ENCODE measurements at regions not wholly inside any gene's neighbourhood (a gene's known extent, or its start where the extent isn't known, plus 50 kb on each side); places are given as distances from the start of the nearest gene placed in this dataset.

DNA sequence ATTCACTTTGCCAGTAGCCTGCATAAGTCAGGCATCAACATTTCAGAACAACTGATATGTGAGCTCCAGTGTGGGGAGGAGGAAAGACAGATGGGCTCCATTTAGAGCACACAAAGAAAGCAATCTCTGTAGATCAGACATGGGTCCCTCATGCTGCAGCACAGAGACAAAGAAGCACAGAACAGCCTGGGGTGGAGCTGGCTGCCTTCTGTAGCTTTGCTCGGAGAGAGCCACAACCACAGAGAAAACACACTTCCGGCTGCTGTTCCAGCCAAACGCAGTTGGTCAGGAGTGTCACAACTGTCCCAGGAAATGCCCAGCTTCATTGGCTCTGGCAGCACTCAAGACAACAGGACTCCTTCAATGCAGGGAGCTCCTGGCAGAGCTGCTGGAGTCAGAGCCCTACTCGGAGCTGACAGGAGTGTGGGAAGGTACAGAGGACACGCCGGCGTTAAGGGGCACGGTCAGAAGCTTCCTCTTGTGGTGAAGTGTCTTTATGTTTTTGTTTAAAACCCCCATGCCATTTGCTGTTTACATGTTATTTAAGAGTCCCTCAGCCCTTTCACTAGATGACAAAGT is 494.4 kb downstream of the TCERG1L start:
- no peak overlapping the region for H3K27ac ChIP-seq (replicated peaks)

DNA sequence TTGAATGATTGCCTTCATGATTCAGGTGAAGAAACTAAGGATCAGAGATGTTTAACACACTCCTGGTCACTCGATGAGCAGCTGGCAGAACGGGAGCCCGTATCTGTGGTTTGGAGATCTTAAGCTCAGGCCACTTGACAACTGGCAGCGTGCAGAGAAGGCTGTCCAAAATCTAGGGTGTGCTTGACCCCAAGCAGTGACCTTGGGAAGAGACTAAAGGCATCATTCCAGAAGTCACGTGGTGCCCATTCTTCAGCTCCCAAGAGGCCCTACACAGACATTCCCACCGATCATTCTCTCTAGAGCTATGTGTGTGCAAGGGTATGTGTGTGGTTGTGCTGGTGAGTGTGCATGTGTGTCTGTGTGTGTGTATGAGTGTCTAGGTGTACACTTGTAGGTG is 493.8 kb downstream of the TCERG1L start:
- no peak for DNase-seq (ENCODE audit: low read depth in 1 of 2, low spot score in 1 of 2)
- H3K27ac ChIP-seq (replicated peaks), result no peak overlapping the region
- no peaks in the 10 kb centered on the region for H3K27me3 ChIP-seq (ENCODE audit: insufficient read depth, poor library complexity, severe bottlenecking)
- H3K4me3 ChIP-seq (replicated peaks; ENCODE audit: insufficient read depth, low read length), result no peak overlapping the region
- TF ChIP-seq POLR2AphosphoS5 (IDR thresholded peaks at IDR 0.05; ENCODE audit: low read depth) (no peak), SPI1 (IDR thresholded peaks at IDR 0.05; ENCODE audit: borderline replicate concordance, low read depth) (no peak), GABPA (IDR thresholded peaks at IDR 0.05; ENCODE audit: low read depth) (no peak)
- TF ChIP-seq, protein P1, sequence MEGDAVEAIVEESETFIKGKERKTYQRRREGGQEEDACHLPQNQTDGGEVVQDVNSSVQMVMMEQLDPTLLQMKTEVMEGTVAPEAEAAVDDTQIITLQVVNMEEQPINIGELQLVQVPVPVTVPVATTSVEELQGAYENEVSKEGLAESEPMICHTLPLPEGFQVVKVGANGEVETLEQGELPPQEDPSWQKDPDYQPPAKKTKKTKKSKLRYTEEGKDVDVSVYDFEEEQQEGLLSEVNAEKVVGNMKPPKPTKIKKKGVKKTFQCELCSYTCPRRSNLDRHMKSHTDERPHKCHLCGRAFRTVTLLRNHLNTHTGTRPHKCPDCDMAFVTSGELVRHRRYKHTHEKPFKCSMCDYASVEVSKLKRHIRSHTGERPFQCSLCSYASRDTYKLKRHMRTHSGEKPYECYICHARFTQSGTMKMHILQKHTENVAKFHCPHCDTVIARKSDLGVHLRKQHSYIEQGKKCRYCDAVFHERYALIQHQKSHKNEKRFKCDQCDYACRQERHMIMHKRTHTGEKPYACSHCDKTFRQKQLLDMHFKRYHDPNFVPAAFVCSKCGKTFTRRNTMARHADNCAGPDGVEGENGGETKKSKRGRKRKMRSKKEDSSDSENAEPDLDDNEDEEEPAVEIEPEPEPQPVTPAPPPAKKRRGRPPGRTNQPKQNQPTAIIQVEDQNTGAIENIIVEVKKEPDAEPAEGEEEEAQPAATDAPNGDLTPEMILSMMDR (IDR thresholded peaks at IDR 0.05; ENCODE audit: insufficient read depth, low read length), result no peak
- TF ChIP-seq, protein P2, sequence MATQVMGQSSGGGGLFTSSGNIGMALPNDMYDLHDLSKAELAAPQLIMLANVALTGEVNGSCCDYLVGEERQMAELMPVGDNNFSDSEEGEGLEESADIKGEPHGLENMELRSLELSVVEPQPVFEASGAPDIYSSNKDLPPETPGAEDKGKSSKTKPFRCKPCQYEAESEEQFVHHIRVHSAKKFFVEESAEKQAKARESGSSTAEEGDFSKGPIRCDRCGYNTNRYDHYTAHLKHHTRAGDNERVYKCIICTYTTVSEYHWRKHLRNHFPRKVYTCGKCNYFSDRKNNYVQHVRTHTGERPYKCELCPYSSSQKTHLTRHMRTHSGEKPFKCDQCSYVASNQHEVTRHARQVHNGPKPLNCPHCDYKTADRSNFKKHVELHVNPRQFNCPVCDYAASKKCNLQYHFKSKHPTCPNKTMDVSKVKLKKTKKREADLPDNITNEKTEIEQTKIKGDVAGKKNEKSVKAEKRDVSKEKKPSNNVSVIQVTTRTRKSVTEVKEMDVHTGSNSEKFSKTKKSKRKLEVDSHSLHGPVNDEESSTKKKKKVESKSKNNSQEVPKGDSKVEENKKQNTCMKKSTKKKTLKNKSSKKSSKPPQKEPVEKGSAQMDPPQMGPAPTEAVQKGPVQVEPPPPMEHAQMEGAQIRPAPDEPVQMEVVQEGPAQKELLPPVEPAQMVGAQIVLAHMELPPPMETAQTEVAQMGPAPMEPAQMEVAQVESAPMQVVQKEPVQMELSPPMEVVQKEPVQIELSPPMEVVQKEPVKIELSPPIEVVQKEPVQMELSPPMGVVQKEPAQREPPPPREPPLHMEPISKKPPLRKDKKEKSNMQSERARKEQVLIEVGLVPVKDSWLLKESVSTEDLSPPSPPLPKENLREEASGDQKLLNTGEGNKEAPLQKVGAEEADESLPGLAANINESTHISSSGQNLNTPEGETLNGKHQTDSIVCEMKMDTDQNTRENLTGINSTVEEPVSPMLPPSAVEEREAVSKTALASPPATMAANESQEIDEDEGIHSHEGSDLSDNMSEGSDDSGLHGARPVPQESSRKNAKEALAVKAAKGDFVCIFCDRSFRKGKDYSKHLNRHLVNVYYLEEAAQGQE (IDR thresholded peaks at IDR 0.05; ENCODE audit: insufficient replicate concordance, low read depth), result no peak

More for the DNA sequence above, 494.4 kb downstream of the TCERG1L start:
- no peak for DNase-seq (ENCODE audit: low read depth in 1 of 2, low spot score in 1 of 2)
- TF ChIP-seq POLR2AphosphoS5 (IDR thresholded peaks at IDR 0.05; ENCODE audit: low read depth), result no peak
- no peak for TF ChIP-seq GABPA (IDR thresholded peaks at IDR 0.05; ENCODE audit: low read depth)
- TF ChIP-seq, protein P1 (IDR thresholded peaks at IDR 0.05; ENCODE audit: insufficient read depth, low read length), result no peak
- TF ChIP-seq, protein P2 (IDR thresholded peaks at IDR 0.05; ENCODE audit: insufficient replicate concordance, low read depth), result no peak
- no peak for TF ChIP-seq SPI1 (IDR thresholded peaks at IDR 0.05; ENCODE audit: borderline replicate concordance, low read depth)
- H3K4me3 ChIP-seq (replicated peaks; ENCODE audit: insufficient read depth, low read length), result no peak overlapping the region
- H3K27me3 ChIP-seq (ENCODE audit: insufficient read depth, poor library complexity, severe bottlenecking), result no peaks in the 10 kb centered on the region

DNA sequence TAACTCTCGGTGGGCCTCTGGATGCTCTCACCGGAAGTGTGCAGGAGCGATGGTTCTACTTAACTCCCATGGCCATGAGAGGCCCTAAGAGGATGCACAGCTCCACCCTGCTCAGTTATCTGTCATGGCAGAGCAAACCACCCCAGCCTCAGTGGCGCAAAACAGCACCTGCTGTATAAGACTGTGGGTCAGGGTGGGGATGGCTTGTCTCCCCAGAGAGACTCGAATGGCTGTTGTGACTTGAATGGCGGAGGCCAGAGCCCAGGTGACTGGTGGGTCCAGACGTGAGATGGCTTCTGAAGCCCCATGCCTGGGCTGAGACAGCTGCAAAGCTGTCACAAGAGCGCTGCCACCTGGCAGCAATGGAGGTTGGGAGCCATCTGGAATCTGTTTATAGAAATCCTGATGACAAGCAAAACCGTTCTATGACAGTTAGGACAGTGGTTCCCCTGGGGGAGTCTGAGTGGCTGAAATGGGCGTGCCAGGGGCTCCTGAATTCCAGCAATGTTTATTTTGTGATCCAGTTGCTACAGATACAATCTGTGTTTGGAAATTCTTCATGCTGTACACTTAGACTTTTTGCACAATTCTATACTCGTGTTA is 490.5 kb downstream of the TCERG1L start:
- Histone ChIP-seq H3K27me3 (ENCODE audit: insufficient read depth, poor library complexity, severe bottlenecking) (no peaks in the 10 kb centered on the region), H3K4me3 (replicated peaks; ENCODE audit: insufficient read depth, low read length) (no peak overlapping the region), H3K27ac (replicated peaks) (no peak overlapping the region)
- no peak for DNase-seq (ENCODE audit: low read depth in 1 of 2, low spot score in 1 of 2)
- TF ChIP-seq POLR2AphosphoS5 (IDR thresholded peaks at IDR 0.05; ENCODE audit: low read depth), result no peak
- TF ChIP-seq SPI1 (IDR thresholded peaks at IDR 0.05; ENCODE audit: borderline replicate concordance, low read depth), result no peak
- TF ChIP-seq, protein P1 (IDR thresholded peaks at IDR 0.05; ENCODE audit: insufficient read depth, low read length), result no peak
